Activated T-helper 9 cell treated with anti-CD3 and anti-CD28 coated beads, Interleukin-2, amount 50 U/mL, for 16 hours (primary cell): ENCODE measurements at regions not wholly inside any gene's neighbourhood (a gene's known extent, or its start where the extent isn't known, plus 50 kb on each side); places are given as distances from the start of the nearest gene placed in this dataset.

Experiments used
- DNase-seq: peaks from one replicate; pipeline ENCODE4 v3.0.0-alpha.2; 2020; ENCODE audit warnings: low read depth

DNA sequence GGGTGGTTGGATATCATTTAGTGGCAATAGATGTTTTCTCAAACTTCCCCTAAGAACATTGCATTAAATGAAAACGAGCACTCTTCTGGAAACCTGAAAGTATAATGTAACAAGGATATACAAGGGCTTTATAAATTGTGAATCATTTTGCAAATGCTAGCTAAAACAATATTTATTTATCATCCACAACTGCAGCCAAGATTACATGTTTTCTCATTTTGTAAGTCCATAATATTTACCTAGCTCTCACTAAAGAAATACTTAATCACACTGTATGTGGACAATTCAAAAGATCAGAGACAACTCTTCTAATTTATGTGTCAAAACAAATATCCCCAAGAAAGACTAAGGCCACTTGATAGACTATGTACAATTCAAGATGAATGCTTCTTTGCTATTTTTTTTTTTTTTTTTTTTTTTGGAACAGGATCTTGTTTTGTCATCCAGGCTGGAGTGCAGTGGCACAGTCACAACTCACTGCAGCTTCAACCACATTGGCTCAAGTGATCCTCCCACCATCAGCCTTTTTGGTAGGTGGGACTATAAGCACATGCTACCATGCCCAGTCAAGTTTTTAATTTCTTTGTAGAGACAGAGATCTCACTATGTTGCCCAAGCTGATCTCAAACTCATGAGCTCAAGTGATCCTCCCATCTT is 427.7 kb upstream of the THBS1 start:
- DNase-seq, result no peak

DNA sequence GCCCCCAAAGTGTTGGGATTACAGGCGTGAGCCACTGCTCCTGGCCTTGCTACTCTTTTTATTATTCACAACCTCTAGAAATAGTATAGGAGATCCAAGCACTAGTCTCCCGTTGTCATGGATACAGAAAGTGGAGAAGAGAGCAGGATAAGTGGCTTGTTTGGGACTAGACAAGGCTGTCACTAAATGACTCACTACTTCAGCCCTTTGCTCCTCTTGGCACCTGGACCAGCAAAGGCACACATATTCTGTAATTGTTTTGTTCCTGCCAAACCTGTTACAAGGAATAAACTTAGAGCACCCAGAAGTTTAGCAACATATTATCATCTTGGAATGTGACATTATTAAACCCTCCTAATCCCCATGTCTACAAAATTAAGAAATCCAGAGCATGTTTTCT is 427.2 kb upstream of the THBS1 start:
- no peak for DNase-seq

DNA sequence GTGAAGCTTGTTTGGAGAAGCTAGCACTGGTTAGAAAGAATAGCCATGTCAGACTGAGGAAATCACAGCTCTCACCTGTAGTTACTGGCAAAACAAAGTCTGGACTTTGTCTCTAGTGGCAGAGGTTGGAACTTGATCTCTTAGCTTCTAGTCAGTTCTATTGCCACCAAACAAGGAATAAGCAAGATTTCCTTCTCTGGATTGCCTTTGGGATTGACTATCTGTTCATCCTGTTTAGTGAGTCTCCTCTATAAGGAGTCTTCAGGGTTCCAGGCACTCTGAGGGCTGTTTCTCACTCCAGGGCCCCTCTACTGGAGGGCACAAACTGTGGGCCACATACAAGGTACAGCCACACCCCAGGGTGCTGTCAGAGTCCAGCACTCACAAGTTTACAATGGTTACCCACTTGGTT is 426.6 kb upstream of the THBS1 start:
- DNase-seq, result no peak

DNA sequence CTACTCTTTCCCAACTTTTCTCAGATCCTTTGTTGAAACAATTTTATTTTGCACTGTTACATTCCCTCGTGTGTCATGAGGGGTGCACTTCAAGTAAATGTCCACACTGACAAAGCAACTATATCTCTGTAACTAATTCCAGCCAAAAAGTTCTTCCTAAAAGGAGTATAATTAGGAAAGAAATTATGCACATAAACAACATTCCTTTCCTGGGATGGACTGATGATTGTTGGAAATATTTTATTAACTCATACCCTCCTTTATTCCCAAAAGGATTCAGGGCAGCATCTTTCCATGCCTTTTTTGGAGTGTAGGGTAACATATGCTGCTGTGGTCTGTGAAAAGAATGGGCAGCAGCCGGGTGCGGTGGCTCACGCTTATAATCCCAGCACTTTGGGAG is 426.1 kb upstream of the THBS1 start:
- DNase-seq, result no peak

DNA sequence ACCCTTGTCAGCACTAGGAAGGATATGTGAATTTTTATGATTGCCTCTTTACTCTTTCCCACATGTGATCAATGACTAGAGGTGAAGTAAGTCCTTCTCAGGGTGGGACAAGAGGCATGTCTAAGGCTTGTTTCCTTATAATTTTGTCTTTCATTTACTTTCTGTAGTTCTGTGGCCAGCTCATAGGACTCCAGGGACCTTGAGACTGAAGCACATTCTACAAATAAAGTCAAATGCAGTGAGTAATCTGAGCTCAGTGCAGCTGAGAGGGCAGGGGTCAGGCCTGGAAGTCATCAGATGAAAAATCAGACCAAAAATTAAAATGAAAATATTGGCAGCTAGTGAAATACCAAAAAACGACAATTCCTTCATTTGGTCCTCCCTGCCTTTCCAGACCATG is 424.7 kb upstream of the THBS1 start:
- no peak for DNase-seq

DNA sequence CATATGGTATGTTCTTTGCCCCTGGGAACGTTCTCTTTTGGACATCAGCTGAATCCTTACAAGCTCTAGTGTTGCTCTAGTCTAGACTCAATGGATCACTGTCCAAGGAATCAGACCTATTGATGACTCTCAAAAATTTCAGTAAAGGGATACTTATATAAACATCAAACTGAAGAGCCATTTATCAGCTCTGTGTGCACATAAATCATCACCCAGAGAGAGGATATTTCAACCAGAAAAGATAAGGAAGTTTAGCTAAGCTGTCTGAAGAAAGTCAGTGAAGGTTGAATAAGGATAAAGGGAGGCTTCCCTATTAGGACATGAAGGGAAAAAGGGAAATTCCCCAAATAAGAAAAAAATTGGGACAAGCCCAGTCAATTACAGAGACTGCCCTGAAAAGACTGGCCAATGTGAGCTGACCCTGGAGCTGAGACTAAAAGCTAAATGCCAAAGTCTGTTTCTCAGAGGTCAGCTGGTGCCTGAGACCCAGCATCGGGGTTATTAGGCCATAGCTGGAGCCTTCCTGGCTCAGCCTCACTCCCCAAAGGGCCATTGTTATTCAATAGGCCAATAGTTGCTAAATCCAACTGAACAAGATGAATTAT is 424.1 kb upstream of the THBS1 start:
- no peak for DNase-seq

DNA sequence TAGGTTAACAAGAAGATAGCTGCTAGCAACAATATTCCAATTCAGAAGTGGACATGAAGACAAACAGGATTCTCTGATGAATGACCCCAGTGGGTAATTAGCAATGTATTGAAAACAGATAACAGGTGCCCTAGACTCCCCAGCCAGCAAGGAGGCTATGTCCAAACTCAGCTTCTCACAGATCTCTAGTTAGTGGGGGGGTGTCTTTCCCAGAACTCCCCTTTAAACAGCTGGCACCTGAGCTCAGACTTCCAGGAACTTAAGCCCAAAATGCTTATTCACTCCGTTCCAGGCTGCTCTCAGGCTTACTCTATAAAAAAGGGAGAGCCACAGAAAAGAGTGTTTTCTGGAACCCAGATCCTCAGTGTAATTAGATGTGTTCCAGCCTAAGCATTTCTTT is 423.0 kb upstream of the THBS1 start:
- no peak for DNase-seq

DNA sequence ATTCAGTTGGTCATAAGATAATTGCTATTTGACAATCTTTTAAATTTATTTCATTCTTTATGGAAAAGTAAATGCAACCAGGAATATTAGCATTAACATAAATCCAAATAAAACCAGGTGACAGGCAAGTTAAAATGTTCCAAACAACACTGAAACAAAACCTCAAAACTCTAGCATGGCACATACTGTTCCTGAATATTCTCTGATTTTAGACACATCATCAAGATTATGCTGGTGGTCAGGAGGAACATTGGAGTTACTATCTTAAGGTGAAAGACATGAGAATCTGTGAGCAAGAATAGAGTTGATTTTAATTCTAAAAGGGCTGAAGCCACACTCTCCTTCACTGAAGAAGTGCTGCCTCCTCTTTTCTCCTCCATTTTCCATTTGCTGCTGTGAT is 421.0 kb upstream of the THBS1 start:
- no peak for DNase-seq

DNA sequence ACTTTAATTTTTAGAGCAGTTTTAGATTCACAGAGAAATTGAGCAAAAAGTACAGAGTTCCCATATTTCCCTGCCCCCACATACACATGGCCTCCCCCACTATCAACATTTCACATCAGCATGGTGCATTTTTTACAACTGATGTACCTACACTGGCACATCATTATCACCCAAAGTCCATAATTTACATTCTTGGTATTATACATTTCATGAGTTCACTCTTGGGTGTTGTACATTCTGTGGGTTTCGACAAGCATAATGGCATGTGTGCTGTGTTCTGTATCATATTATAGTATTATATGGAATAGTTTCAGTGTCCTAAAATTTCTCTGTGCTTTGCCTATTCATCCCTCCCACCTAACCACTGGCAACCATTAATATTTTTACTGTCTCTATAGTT is 419.8 kb upstream of the THBS1 start:
- no peak for DNase-seq

DNA sequence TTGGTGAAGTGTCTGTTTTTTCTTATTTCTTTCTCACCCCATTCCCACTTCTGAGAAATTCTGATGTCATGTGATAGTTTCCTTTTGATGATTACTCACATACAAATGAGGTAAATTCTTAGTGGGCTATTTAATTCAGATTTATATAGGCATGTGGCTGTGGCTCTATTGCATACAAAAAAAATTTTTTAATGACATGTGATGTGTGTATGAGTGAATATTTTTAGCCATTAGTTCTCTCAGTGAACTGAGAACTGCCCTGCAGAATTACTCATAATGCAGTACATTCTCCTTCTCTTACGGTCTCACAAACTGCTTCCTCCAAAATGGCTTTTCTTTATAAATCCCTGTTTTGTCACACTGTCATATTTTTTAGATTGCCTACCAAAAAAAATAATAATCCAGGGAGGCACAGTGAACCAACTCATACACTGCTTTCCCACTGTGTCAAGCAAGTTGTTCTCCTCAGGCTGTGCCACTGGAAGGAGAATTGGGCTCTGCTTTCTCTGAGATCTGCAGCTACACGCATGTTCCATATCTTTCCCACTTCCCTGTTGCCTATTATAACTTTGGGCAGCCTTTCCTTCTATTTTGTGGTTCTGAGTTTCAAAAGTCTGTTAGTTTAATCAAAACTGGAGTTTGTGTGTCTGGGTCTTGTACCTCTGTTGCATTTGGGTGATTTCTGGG is 415.7 kb upstream of the THBS1 start:
- no peak for DNase-seq

DNA sequence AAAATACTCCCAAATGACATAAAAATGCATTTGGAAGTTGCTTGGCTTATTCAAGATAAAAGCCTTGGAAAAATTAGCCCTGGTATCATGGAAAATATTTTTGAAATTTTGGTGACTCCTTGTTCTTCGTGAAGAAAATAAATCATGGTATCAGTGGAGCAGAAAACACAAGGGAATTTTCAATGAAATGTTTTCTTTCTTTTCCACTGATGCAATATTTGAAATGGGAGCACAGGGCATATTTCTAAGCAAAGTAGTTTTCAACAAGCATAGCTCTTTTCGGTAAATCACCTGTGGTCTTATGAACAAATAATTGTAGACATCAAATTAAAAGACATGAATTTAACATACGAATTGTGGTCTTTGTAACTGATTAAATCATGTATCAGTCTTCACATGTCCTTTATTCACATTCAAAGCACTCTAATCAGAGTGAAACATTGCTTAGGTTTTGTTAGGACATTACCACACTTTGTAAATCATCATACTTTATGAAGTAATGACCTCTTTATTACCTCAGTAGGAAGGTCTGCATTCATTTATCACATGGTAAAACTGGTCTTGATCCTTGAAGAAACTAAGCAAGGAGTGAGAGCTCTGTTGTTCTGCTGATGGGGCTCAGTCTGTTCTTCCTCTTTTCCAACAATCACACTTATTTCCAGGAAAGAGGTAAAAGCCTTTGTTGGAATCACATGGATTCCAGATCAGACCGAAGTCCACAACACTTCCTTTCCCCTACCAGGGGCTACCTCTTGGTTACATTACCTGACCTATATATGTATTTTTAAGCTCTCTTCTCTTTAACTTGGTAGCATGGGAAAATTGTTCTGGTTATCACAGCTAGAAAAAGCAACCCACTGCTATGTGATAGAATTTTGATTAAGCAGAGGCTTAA is 413.5 kb upstream of the THBS1 start:
- no peak for DNase-seq

DNA sequence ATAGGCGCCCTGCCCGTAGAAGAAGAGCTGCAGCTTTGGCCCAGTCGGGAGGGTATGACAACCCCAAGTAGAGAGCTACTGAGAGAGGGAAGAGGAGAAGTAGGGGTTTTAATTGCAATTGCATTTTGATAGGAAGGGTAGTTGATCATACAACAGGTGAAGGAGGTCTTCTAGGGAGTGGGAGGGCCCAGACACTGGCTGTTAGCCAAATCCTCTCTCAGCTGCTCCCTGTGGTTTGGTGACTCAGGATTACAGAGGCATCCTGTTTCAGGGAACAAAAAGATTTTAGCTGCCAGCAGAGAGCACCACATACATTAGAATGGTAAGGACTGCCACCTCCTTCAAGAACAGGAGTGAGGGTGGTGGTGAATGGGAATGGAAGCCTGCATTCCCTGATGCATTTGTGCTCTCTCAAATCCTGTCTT is 408.9 kb upstream of the THBS1 start:
- DNase-seq, result no peak

DNA sequence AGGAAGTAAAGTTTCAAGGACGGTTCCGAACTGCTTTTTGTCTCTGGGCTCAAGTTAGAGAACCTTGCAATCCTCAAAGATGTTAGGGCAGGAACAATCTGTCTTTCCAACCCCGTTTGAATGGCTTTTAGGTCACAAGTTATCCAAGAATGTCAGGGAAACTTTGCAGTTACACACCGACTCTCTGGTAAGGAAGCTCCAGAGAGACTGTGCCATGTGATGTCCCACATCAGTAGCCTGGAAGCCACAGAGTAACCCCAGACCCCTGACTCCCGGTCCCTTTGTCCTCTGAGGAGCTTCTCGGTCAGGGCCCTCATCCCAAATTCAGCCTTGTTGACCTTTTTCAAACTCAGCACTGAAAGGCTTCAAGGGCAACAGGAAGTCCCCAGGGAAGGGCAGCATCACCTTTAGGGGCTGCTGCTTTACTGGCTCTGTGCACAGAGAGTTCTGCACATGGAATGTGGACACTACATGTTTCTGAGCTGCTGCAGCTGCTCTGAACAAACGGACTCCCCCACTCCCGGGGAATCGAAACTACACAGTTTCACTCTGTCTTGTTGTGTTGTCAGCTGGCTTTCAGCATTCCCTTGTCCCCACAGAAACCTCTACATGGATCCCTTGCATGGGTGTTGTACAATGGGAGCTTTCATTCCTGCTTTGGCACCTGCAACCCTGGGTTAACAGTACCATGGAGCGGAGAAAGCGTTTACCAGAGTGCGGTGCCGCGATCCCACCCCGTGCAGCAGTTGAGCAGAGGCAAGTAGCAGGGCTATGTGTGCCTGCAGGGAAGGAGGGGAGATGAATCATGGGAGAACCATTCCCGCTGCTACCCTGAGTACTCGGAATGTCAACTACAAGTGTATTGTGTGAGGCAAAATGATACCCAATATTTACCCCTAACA is 408.2 kb upstream of the THBS1 start:
- DNase-seq, result no peak

DNA sequence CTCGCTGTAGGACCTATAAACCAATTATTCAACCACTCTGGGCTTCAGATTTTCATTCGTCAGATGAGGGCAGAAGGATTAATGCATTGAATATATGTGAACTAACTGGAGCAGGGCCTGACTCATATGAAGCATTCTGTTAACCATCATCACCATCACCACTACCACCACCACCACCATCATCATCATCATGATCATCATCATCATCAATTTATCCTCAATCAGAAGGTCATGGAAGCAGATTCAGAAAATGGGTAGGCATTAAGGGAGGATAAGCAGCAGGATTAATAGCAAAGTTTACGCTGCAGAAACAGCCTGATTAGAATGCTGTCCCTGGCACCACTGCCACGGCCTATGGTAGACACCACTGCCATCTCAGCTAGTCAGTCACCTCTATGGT is 407.5 kb upstream of the THBS1 start:
- no peak for DNase-seq

DNA sequence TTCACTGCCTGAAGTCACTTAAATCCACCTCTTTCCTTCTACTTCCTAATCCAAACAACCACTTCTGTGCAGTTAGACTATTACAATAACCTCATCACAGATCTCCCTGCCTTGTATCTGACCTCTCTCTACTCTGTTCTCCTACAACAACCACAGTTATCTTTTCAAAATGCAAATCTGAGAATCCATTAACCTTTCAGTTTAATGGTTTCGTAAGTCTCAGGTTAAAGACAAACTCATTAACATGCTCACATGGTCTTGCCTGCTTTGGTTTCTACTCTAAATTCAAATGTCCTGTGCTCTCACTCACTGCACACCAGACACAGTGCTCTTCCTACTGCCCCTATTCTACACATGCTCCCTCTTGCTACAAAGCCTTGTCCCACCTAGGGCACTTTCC is 406.5 kb upstream of the THBS1 start:
- DNase-seq, result no peak

DNA sequence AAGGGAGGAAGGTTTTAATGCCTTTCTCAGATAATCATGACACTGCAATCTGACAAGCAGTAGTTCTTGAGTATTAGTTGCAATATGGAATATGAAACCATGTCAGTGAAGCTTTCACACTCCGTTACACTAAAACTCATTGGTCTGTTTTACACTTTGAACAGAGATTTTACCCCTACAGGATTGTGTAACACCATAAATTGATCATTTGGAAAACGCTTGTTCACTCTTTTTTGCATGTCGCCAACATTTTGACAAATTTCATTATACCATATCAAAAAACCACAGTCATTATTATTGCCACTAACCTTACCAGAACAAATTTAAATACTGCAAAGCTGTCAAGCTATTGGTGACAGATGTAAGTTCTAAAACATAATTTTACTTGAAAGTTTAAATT is 404.8 kb upstream of the THBS1 start:
- DNase-seq, result no peak

DNA sequence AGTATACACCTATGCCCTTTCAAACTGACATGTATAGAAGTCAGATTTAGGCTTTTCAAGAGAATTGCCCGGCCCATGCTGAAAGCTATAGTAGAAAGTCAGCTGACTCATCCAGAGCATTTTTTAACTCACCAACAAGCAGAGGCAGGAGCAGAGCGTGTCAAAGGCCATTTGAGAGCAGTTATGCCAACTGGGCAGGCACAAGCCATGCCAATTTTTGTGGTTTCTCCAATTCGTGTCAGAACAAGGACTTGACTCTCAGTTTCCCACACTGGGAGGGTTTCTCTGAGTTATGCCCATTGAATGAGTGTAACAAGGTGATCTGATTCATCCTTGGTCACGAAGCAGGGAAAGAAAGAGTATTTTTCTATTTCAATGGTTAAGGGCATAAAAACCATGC is 403.3 kb upstream of the THBS1 start:
- no peak for DNase-seq

DNA sequence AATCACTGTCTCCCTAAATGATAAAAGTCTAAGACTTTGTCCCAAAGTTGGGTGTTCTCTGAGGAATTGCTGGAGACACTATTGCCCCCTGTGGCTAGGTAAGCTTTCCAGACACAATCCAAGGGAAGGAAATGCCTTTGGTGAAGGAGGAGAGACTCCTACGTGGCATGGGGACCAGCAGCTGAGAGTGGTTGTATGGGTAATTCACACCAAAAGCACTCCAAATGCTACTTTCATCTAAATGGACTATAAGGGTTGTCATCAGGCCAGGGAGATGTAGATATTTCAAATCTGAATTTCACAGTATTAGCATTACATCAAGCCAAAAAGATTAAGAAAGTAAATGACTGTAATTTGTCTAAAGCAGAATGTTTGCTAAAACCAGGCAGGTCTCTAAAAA is 400.8 kb upstream of the THBS1 start:
- no peak for DNase-seq

DNA sequence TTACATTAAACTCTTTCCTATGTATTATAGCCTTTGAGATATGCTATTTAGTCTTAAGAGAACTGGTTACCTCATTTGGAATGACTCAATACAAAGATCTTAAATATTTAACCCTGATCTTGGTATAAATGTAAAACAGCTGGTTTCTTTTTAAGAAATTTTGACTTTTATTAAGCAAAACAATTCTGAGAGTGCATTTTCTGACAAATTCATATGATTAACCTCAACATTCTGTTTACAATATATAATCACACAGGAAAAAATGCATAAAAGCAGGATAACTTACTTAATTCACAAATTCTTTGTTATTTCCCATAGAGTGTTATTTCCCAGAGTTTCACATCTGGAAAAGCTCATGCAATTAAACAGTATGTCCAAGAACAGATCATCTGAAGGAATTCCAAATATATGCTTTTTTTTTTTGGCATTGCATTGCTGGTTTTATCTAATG is 400.4 kb upstream of the THBS1 start:
- no peak for DNase-seq

DNA sequence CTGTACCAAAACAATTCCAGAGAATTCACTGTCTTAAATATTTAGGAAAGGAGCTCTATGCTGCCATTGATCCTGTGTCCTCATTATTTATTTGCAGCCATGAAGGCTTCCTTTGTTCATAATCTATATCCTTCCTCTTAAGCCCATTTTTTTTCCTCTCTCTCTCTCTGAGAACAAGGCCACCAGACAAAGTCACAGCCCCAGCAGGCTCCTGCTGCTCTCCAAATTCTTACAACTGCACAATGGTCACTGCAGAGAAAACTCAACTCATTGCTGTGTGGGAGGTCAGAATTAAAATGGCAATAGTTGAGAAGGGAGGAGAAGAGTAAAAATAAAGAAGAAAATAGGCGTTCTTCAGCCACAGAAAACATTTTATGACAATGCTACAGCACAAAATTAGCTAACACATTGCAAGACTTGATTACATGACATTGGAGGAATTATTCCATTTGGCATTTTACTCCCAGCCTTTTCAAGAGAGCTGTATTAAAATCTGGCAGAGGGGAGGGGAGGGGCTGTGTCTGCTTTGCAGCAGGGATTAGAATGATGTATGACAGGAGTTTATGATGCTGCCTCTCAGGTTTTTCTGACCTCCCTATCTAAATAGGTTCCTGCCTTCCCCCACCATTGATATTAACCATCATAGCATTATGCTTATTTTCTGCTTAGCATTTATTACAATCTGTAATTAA is 399.7 kb upstream of the THBS1 start:
- no peak for DNase-seq

DNA sequence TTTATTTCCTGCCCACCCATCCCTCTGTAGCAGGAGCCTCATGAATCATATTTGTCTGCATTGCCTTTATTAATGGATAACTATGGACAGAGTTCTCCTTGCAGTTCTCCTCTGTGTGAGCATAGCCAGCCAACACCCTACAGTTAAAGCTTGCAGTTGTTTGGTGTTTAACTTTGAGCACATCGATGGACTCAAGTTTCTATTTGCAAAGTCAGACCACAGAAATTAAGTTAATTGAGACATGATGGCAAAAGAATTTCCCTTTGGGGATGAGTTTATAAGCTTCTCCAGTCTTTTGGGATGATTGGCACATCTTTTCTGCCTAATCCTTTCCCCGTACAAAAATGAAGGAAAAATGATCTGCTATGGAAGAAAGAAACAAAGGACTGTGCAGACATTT is 398.9 kb upstream of the THBS1 start:
- DNase-seq, result no peak
